Right lobe of liver (tissue), 4 donors: ENCODE measurements at regions not wholly inside any gene's neighbourhood (a gene's known extent, or its start where the extent isn't known, plus 50 kb on each side); places are given as distances from the start of the nearest gene placed in this dataset.
"Not testable (repeated sequence)": the region's sequence is repeated elsewhere in the genome, so short reads cannot be mapped to it uniquely, and the experiment has no call there.

Experiments used
- CTCF ChIP-seq, 4 donors: fragments of 200-600 bp in 3 of 4; fragments of 450-650 bp in 1 of 4; IDR thresholded peaks; one replicate each; pipeline versions ENCODE4 v1.5.1 to v1.8.0; 2016 to 2022; ENCODE audit warnings: antibody characterized with exemption in 4 of 4, mild to moderate bottlenecking in 2 of 4
- POLR2A ChIP-seq: fragments of 450-650 bp; IDR thresholded peaks from one replicate; pipeline ENCODE4 v1.6.1; 2017; ENCODE audit warnings: antibody characterized with exemption, mild to moderate bottlenecking
- donor health status: DM: no; HTN: no; CAD: no.
- donor health status: DM: no; HTN: no; CAD: no.
- donor health status: DM: no; HTN: yes; CAD: no.

- not testable (repeated sequence) for TF ChIP-seq CTCF (IDR thresholded peaks at IDR 0.05); POLR2A
Measured at GRCh38 chr10:17526571-17526970, 72.2 kb upstream of the ST8SIA6 start.
